RWPE2 (cell line): ENCODE measurements at regions not wholly inside any gene's neighbourhood (a gene's known extent, or its start where the extent isn't known, plus 50 kb on each side); places are given as distances from the start of the nearest gene placed in this dataset.

ENCODE experiments used
- ATAC-seq: fragments of 200-7000 bp; cut with Tn5 transposase; 3 replicates; pipeline ENCODE4 v1.9.1; 2021; ENCODE audit warnings: low read depth
- DNase-seq: peaks from one replicate; pipeline ENCODE4 v3.0.0-alpha.2; 2020; ENCODE audit warnings: low spot score
- H3K27ac ChIP-seq: fragments of 450-650 bp; 2 replicates; pipeline ENCODE4 v1.5.1; 2017; ENCODE audit warnings: mild to moderate bottlenecking; ENCODE audit not compliant: poor library complexity, severe bottlenecking
- H3K27me3 ChIP-seq: fragments of 250-450 bp; sonication (Bioruptor Pico); 2 replicates; pipeline ENCODE4 v1.5.1; 2021; ENCODE audit warnings: mild to moderate bottlenecking, moderate library complexity; ENCODE audit not compliant: insufficient read depth, poor library complexity, severe bottlenecking
- H3K36me3 ChIP-seq: fragments of 250-450 bp; sonication (Bioruptor Pico); 2 replicates; pipeline ENCODE4 v1.5.1; 2020; ENCODE audit warnings: low read depth, mild to moderate bottlenecking, moderate library complexity
- H3K4me1 ChIP-seq: fragments of 250-450 bp; sonication (Bioruptor Pico); 2 replicates; pipeline ENCODE4 v1.5.1; 2021; ENCODE audit warnings: mild to moderate bottlenecking, moderate library complexity; ENCODE audit not compliant: insufficient read depth, poor library complexity, severe bottlenecking
- H3K4me3 ChIP-seq: fragments of 250-450 bp; sonication (Bioruptor Pico); 2 replicates; pipeline ENCODE4 v1.5.1; 2021; ENCODE audit warnings: mild to moderate bottlenecking, moderate library complexity; ENCODE audit not compliant: severe bottlenecking
- H3K9me3 ChIP-seq: fragments of 250-450 bp; sonication (Bioruptor Pico); 2 replicates; pipeline ENCODE4 v1.5.1; 2021; ENCODE audit warnings: mild to moderate bottlenecking, moderate library complexity; ENCODE audit not compliant: severe bottlenecking
- TF ChIP-seq, protein P1 (sequence below): fragments of 450-650 bp; IDR thresholded peaks from one replicate; pipeline ENCODE4 v1.5.1; 2017; ENCODE audit warnings: mild to moderate bottlenecking, moderate library complexity; ENCODE audit not compliant: poor library complexity, severe bottlenecking

DNA sequence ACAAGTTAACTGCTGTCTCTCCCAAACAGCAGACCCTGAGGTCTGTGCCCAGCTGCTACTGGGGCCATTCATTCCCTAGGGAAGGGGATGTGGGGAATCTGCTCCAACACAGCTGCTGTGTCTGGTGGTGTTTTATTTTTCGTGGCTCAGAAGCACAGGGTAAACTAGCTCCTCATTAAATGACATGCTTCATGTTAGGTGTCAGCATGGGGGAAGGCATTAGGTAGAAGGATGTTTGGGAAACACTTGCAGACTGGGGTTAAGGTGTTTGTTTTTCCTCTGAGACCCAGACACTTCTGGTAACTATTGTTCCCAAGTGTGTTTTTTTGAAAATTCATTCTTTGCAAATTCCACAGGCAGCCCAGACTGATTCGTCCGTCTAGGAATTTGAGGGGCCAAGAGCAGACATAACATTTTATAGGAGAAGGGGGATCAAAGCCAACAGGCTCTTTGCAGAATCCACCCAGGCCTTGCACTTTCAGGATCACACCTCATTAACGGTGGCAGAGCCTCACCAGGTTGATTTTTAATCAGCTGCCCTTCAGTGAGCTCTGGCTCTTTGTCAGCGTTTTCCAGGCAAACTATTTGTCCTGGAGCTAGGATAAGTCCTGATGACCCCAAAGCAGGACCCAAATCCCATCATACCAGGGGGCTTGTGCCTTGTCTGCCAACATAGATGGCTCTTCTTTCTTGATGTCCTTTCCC is 65.4 kb upstream of the ITGA11 start:
- H3K27ac ChIP-seq: no peak overlapping the region
- no peak overlapping the region for H3K4me3 ChIP-seq
- TF ChIP-seq, protein P1, sequence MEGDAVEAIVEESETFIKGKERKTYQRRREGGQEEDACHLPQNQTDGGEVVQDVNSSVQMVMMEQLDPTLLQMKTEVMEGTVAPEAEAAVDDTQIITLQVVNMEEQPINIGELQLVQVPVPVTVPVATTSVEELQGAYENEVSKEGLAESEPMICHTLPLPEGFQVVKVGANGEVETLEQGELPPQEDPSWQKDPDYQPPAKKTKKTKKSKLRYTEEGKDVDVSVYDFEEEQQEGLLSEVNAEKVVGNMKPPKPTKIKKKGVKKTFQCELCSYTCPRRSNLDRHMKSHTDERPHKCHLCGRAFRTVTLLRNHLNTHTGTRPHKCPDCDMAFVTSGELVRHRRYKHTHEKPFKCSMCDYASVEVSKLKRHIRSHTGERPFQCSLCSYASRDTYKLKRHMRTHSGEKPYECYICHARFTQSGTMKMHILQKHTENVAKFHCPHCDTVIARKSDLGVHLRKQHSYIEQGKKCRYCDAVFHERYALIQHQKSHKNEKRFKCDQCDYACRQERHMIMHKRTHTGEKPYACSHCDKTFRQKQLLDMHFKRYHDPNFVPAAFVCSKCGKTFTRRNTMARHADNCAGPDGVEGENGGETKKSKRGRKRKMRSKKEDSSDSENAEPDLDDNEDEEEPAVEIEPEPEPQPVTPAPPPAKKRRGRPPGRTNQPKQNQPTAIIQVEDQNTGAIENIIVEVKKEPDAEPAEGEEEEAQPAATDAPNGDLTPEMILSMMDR: no peak
- no peaks in the 10 kb centered on the region for H3K36me3 ChIP-seq
- ATAC-seq (no peak), DNase-seq (no peak)
- no peaks in the 10 kb centered on the region for H3K9me3 ChIP-seq
- no peaks in the 10 kb centered on the region for H3K4me1 ChIP-seq
- H3K27me3 ChIP-seq: peaks cover 8% of the 10 kb centered on the region

DNA sequence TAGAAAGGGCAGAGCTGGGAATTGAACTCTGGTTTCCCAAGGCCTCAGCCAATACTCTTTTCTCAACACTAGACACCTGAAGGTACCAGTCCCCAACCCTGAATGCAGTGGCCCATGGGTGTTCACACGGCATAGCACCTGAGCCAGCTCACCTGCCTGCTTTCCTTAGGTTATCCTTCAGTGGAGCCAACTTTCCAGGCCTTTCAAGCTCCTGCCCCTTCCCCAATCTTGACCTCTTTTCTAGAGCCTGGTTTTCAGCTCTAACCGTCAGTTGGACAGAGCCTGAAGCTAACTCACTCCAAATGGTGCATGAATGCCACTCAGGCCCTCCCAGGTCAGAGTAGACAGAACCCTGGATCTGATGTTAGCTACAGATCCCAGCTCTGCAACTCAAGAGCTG is 66.1 kb upstream of the ITGA11 start:
- Histone ChIP-seq H3K9me3 (no peaks in the 10 kb centered on the region), H3K4me1 (no peaks in the 10 kb centered on the region), H3K27me3 (peaks cover 8% of the 10 kb centered on the region), H3K36me3 (no peaks in the 10 kb centered on the region), H3K27ac (no peak overlapping the region), H3K4me3 (no peak overlapping the region)
- DNase-seq (no peak), ATAC-seq (no peak)
- TF ChIP-seq, protein P1: no peak

DNA sequence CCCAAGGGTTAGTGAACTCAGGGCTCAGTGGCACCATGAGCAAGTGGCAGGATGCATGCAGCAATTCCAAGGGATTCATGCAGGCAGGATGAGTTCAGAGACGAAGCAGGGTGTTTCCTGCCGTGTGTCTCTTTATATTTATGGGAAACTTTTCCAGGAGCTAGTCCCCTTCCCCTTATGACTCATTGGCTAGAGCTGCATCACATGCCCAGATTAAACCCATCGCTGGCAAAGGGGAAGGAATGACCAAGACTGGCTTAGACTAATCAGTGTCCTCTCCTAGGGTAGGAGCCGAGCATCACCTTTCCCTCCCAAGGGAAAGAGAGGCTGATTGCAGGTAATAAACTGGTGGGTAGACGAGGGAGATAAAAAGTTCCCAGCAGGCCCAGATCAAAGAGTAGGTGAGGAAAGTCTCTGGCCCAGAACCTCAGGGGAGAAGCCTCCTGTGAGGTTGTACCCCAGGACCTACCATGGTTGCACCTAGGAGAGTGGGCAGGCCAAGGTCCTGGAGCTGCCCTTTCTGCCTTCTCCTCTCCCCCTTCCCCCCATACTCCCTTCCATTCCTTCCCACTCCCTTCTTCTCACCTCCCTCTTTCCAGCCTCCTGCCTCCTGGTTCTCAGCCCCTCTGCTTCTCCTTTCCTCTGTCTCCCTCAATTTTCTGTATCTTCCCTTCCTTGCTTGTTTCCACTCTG is 67.8 kb upstream of the ITGA11 start:
- TF ChIP-seq, protein P1: no peak
- no peak; the same call in 2 of the 3 replicates for ATAC-seq
- Histone ChIP-seq H3K4me1 (no peaks in the 10 kb centered on the region), H3K4me3 (no peak overlapping the region), H3K9me3 (no peaks in the 10 kb centered on the region), H3K36me3 (no peaks in the 10 kb centered on the region), H3K27me3 (no peaks in the 10 kb centered on the region), H3K27ac (no peak overlapping the region)
- no peak for DNase-seq

DNA sequence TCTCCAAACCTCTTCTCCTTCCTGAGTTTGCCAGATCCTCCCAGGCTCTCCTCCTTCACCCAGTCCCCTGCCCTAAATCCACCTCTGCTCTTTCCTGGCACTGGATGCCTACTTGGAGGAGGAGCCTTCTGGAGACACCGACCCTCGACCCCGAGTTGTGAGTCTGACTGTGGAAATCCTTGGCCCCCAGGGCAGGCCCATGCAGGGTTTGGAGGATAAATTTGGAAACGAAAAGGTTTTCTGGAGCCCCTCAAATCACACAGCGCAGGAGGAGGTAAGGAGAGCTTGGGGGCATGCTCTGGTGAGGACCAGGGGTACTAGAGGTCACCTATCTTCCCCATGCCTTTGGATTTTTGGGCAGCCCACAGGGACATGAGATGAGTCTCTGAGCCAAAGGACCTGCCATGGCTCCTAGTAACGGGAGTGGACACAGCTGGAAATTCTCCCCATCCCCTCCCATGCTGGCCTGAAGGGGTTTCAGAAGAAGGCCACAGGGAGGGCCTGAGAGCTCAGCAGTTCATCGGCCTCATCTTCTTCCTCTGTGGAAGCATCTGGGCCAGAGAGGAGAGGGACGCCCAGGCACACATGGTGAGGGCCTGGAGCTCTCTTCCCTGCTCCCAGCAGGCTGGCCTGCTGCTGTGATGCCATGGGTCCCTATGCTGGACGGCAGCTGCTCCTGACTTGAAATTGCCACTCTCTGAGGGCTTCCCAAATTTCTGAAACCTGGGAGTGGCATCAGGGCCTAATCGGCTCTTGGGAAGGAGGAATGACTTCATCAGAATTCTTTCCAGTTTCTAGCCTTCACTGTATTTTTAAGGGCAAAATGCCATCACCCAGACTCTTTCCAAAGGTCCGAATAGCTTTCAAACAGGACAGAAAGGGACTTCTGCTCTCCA is 68.6 kb upstream of the ITGA11 start:
- no peak for ATAC-seq
- TF ChIP-seq, protein P1: no peak
- DNase-seq: no peak
- H3K36me3 ChIP-seq: no peaks in the 10 kb centered on the region
- H3K27ac ChIP-seq: no peak overlapping the region
- no peak overlapping the region for H3K4me3 ChIP-seq
- H3K9me3 ChIP-seq: no peaks in the 10 kb centered on the region
- H3K27me3 ChIP-seq: no peaks in the 10 kb centered on the region
- H3K4me1 ChIP-seq: no peaks in the 10 kb centered on the region
